H1 (cell line): ENCODE measurements at regions not wholly inside any gene's neighbourhood (a gene's known extent, or its start where the extent isn't known, plus 50 kb on each side); places are given as distances from the start of the nearest gene placed in this dataset.

Source experiments
- CTCF ChIA-PET: fragments of 300-600 bp; sonication (Branson Sonifier 250); formaldehyde crosslinking; loops from one replicate; lab custom pipeline; 2021; ENCODE audit not compliant: partially characterized antibody; lab: Charles Lee
- POLR2A ChIA-PET: fragments of 300-600 bp; sonication (Branson Sonifier 250); formaldehyde crosslinking; loops from one replicate; lab custom pipeline; 2021; ENCODE audit warnings: inconsistent platforms; ENCODE audit not compliant: partially characterized antibody; lab: Charles Lee
- DNase-seq, 2 experiments: peaks; one replicate each; pipeline versions ENCODE4 v3.0.0 to v3.0.0-alpha.2; 2010 to 2022; ENCODE audit warnings: low spot score in 2 of 2, low read depth in 1 of 2, mixed read lengths in 1 of 2
- FAIRE-seq: peaks from 2 replicates; lab custom pipeline; 2011; peaks lifted over from hg19 to GRCh38; lab: Jason Lieb, UNC
- H2AFZ ChIP-seq: 2 replicates; pipeline ENCODE4 v1.8.1; 2012; ENCODE audit warnings: low read length, inconsistent platforms
- H2AK5ac ChIP-seq: 2 replicates; pipeline ENCODE4 v1.6.1; 2013; ENCODE audit warnings: low read depth, low read length
- H2BK120ac ChIP-seq: replicated peaks from 2 replicates; pipeline ENCODE3; 2013; ENCODE audit warnings: low read depth, low read length, inconsistent platforms
- H2BK12ac ChIP-seq: 2 replicates; pipeline ENCODE4 v1.6.1; 2013; ENCODE audit warnings: low read depth, low read length
- H2BK15ac ChIP-seq: 2 replicates; pipeline ENCODE4 v1.6.1; 2013; ENCODE audit warnings: low read length
- H2BK20ac ChIP-seq: 2 replicates; pipeline ENCODE4 v1.6.1; 2013; ENCODE audit warnings: low read length
- H2BK5ac ChIP-seq: 2 replicates; pipeline ENCODE4 v1.6.1; 2013; ENCODE audit warnings: low read depth, low read length
- H3K14ac ChIP-seq: 2 replicates; pipeline ENCODE4 v1.6.1; 2013; ENCODE audit warnings: inconsistent platforms; ENCODE audit not compliant: insufficient read length
- H3K18ac ChIP-seq: 2 replicates; pipeline ENCODE4 v1.6.1; 2013; ENCODE audit warnings: low read length; ENCODE audit errors: extremely low read depth
- H3K23ac ChIP-seq: 2 replicates; pipeline ENCODE4 v1.6.1; 2013; ENCODE audit warnings: inconsistent platforms; ENCODE audit not compliant: insufficient read length
- H3K23me2 ChIP-seq: 2 replicates; pipeline ENCODE4 v1.6.1; 2013; ENCODE audit warnings: low read depth, low read length
- H3K27ac ChIP-seq: 2 replicates; pipeline ENCODE4 v1.6.1; 2011; ENCODE audit warnings: low read depth, low read length, inconsistent platforms
- H3K27me3 ChIP-seq, 4 experiments: replicated peaks in 1 of 4; 1 replicate in 1 of 4; 2 replicates in 3 of 4; pipeline versions ENCODE4 v1.6.1 to v1.8.1; 2011 to 2013; ENCODE audit warnings: low read length in 3 of 4, mild to moderate bottlenecking in 3 of 4, inconsistent platforms in 2 of 4, mixed read lengths in 2 of 4, moderate library complexity in 1 of 4; ENCODE audit not compliant: control insufficient read depth in 3 of 4, insufficient read depth in 3 of 4; ENCODE audit errors: extremely low read depth in 1 of 4
- H3K36me3 ChIP-seq, 4 experiments: 2 replicates each; pipeline versions ENCODE4 v1.6.1 to v1.8.1; 2011 to 2013; ENCODE audit warnings: mild to moderate bottlenecking in 4 of 4, low read length in 3 of 4, moderate library complexity in 2 of 4, control low read depth in 1 of 4, inconsistent platforms in 1 of 4; ENCODE audit not compliant: insufficient read depth in 4 of 4, control insufficient read depth in 2 of 4
- H3K4ac ChIP-seq: replicated peaks from 2 replicates; pipeline ENCODE3; 2013; ENCODE audit warnings: low read length, low read depth, mixed read lengths, inconsistent platforms; ENCODE audit not compliant: insufficient read length
- H3K4me1 ChIP-seq, 4 experiments: replicated peaks in 1 of 4; 1 replicate in 1 of 4; 2 replicates in 3 of 4; pipeline versions ENCODE4 v1.6.1 to v1.8.1; 2011 to 2013; ENCODE audit warnings: low read length in 3 of 4, inconsistent platforms in 2 of 4, mixed read lengths in 1 of 4; ENCODE audit not compliant: insufficient read depth in 4 of 4, control insufficient read depth in 3 of 4
- H3K4me2 ChIP-seq, 2 experiments: 2 replicates each; pipeline versions ENCODE4 v1.6.1 to v1.8.1; 2011 to 2013; ENCODE audit warnings: low read depth in 2 of 2, low read length in 2 of 2, control low read depth in 1 of 2, inconsistent platforms in 1 of 2, mild to moderate bottlenecking in 1 of 2; ENCODE audit not compliant: insufficient read depth in 1 of 2
- H3K4me3 ChIP-seq, 4 experiments: fragments of 200-600, 300-600 bp in 1 of 4; sonication (generic), shearing (Covaris generic), sonication (Bioruptor Twin) in 1 of 4; 2 replicates each; pipeline versions ENCODE4 v1.5.1 to v1.8.1; 2011 to 2016; ENCODE audit warnings: low read length in 4 of 4, low read depth in 3 of 4, control low read depth in 2 of 4, inconsistent platforms in 2 of 4, mild to moderate bottlenecking in 2 of 4, mixed read lengths in 1 of 4, moderate library complexity in 1 of 4; ENCODE audit not compliant: insufficient read depth in 2 of 4; ENCODE audit errors: extremely low read depth in 1 of 4
- H3K56ac ChIP-seq: replicated peaks from 2 replicates; pipeline ENCODE3; 2013; ENCODE audit warnings: low read depth, mild to moderate bottlenecking, mixed read lengths, low read length, inconsistent platforms; ENCODE audit not compliant: insufficient read length
- H3K79me1 ChIP-seq: 2 replicates; pipeline ENCODE4 v1.6.1; 2013; ENCODE audit warnings: low read depth, low read length, control low read depth
- H3K79me2 ChIP-seq, 2 experiments: 2 replicates each; pipeline versions ENCODE4 v1.6.1 to v1.8.1; 2012 to 2013; ENCODE audit warnings: low read length in 2 of 2, mild to moderate bottlenecking in 2 of 2, inconsistent platforms in 1 of 2; ENCODE audit not compliant: insufficient read depth in 2 of 2, control insufficient read depth in 1 of 2
- H3K9ac ChIP-seq, 4 experiments: replicated peaks in 1 of 4; 1 replicate in 1 of 4; 2 replicates in 3 of 4; pipeline versions ENCODE4 v1.6.1 to v1.8.1; 2011 to 2013; ENCODE audit warnings: low read depth in 3 of 4, low read length in 3 of 4, control low read depth in 2 of 4, mild to moderate bottlenecking in 2 of 4, moderate library complexity in 2 of 4, inconsistent platforms in 1 of 4; ENCODE audit errors: extremely low read depth in 1 of 4
- H3K9me3 ChIP-seq, 2 experiments: 2 replicates each; pipeline versions ENCODE4 v1.6.1 to v1.8.1; 2012 to 2013; ENCODE audit warnings: mild to moderate bottlenecking in 2 of 2, moderate library complexity in 2 of 2, control low read depth in 1 of 2, inconsistent platforms in 1 of 2, low read depth in 1 of 2, low read length in 1 of 2, mixed read lengths in 1 of 2; ENCODE audit not compliant: insufficient read depth in 2 of 2
- H4K20me1 ChIP-seq, 2 experiments: replicated peaks in 1 of 2; 2 replicates each; pipeline versions ENCODE3 to v1.8.1; 2011 to 2013; ENCODE audit warnings: inconsistent platforms in 2 of 2, low read length in 2 of 2, mild to moderate bottlenecking in 1 of 2; ENCODE audit not compliant: insufficient read depth in 2 of 2, control insufficient read depth in 1 of 2
- H4K5ac ChIP-seq: 2 replicates; pipeline ENCODE4 v1.6.1; 2013; ENCODE audit warnings: low read length, low read depth, mixed read lengths, inconsistent platforms; ENCODE audit not compliant: insufficient read length
- H4K8ac ChIP-seq: 2 replicates; pipeline ENCODE4 v1.8.0; 2013; ENCODE audit warnings: mild to moderate bottlenecking, moderate library complexity, low read length, inconsistent platforms; ENCODE audit not compliant: insufficient read depth; ENCODE audit errors: extremely low read depth
- H4K91ac ChIP-seq: replicated peaks from 2 replicates; pipeline ENCODE3; 2013; ENCODE audit warnings: low read length, mixed read lengths, inconsistent platforms; ENCODE audit not compliant: insufficient read length
- BCL11A ChIP-seq, 2 experiments: IDR thresholded peaks; one replicate each; pipeline ENCODE4 v1.6.1; 2011; ENCODE audit warnings: low read depth in 2 of 2, low read length in 2 of 2, mild to moderate bottlenecking in 2 of 2
- CBX8 ChIP-seq: fragments of 300-800, 300-1000 bp; sonication (generic); IDR thresholded peaks from 2 replicates; pipeline ENCODE4 v1.7.1; 2016; ENCODE audit warnings: low read depth, low read length, borderline replicate concordance
- CHD1 ChIP-seq: IDR thresholded peaks from 2 replicates; pipeline ENCODE4 v1.6.1; 2012; ENCODE audit warnings: low read depth, low read length, improper control_type of control experiment
- NRF1 ChIP-seq: IDR thresholded peaks from 2 replicates; pipeline ENCODE4 v1.6.1; 2011; ENCODE audit warnings: mild to moderate bottlenecking, low read depth, low read length, improper control_type of control experiment
- PHF8 ChIP-seq: fragments of 200-600 bp; sonication (generic); conservative IDR thresholded peaks from 2 replicates; pipeline ENCODE4 v1.7.1; 2012; ENCODE audit warnings: low read depth, mild to moderate bottlenecking, inconsistent platforms, low read length, moderate library complexity
- RXRA ChIP-seq: IDR thresholded peaks from 2 replicates; pipeline ENCODE4 v1.6.1; 2011; ENCODE audit warnings: low read depth, mild to moderate bottlenecking, low read length, moderate library complexity; ENCODE audit not compliant: insufficient read depth
- SAP30 ChIP-seq: fragments of 300-600 bp; sonication (generic); IDR thresholded peaks from 2 replicates; pipeline ENCODE4 v1.7.1; 2012; ENCODE audit warnings: low read length, moderate library complexity, mild to moderate bottlenecking, inconsistent platforms; ENCODE audit not compliant: insufficient read depth, insufficient replicate concordance
- SIRT6 ChIP-seq: IDR thresholded peaks from one replicate; pipeline ENCODE4 v1.7.1; 2012; ENCODE audit warnings: low read length, inconsistent platforms
- TAF1 ChIP-seq: IDR thresholded peaks from 2 replicates; pipeline ENCODE4 v1.6.1; 2011; ENCODE audit warnings: mild to moderate bottlenecking, low read depth, low read length
- TAF7 ChIP-seq: optimal IDR thresholded peaks from 2 replicates; pipeline ENCODE3; 2011; ENCODE audit warnings: low read depth, mild to moderate bottlenecking, inconsistent platforms, low read length, moderate library complexity, borderline replicate concordance
- WGBS, 2 experiments: shearing (Covaris generic) in 1 of 2; methylation state at CpG; one replicate each; pipeline versions ENCODE4 v1.1.6 to v1.1.7; 2013 to 2015; ENCODE audit warnings: low lambda C conversion rate in 2 of 2, mixed read lengths in 2 of 2, inconsistent platforms in 1 of 2, low coverage in 1 of 2, missing lambda C conversion rate in 1 of 2; ENCODE audit not compliant: insufficient replicate concordance in 2 of 2, insufficient coverage in 1 of 2, insufficient read length in 1 of 2; ENCODE audit errors: extremely low coverage in 1 of 2, missing lambda C conversion rate in 1 of 2; 5-methylcytosine and 5-hydroxymethylcytosine counted together
- TF ChIP-seq, protein P1 (sequence below): IDR thresholded peaks from 2 replicates; pipeline ENCODE4 v1.6.1; 2011; ENCODE audit warnings: low read length, improper control_type of control experiment

DNA sequence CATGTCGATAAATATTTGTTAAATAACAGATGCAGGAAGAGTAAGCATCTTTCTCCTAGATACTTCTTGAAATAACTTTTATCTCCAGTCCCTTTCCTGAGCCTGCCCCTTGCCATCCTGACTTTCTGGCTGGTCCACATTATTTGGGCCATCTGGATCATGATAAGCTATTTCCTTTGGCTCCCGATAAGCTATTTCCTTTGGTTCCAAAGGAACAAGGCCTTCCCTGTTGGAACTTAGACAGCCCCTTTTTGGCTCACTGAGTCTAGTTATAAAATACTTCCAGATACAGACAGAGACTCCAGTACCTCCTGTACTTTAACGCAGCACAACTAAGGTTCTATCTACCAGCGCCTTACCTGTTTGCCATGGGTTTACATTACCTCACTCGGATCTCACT lies 205.3 kb upstream of the CCDC150 start:
- Histone ChIP-seq H3K23ac (no peak overlapping the region), H2BK12ac (no peak overlapping the region), H2AK5ac (no peak overlapping the region), H2BK120ac (no peak overlapping the region), H3K79me2 (no peaks in the 10 kb centered on the region), H3K79me1 (no peaks in the 10 kb centered on the region), H4K91ac (no peak overlapping the region), H3K9me3 (no peaks in the 10 kb centered on the region), H3K27ac (no peak overlapping the region), H3K56ac (no peak overlapping the region), H3K36me3 (no peaks in the 10 kb centered on the region), H3K4me2 (no peak overlapping the region), H3K4ac (no peak overlapping the region), H3K4me3 (no peak overlapping the region), H3K4me1 (no peaks in the 10 kb centered on the region), H4K20me1 (no peaks in the 10 kb centered on the region), H3K27me3 (no peaks in the 10 kb centered on the region), H3K14ac (no peak overlapping the region), H3K18ac (no peak overlapping the region), H3K23me2 (no peaks in the 10 kb centered on the region), H3K9ac (no peak overlapping the region), H4K5ac (no peak overlapping the region), H2AFZ (no peak overlapping the region), H2BK5ac (no peak overlapping the region), H2BK20ac (no peak overlapping the region), H2BK15ac (no peak overlapping the region), H4K8ac (no peak overlapping the region)
- ChIA-PET CTCF (interaction anchor here (0.5 to 3.7 kb wide), 10 partner anchors 11 to 866 kb away, joined by 3 to 30 read pairs (median 3); partner anchors contain the start of gene DNAH7), POLR2A (no interaction called here)
- FAIRE-seq: no peak
- WGBS, 2 experiments: 91% methylated on average over 5 of the region's 5 CpGs; no CpG with 5 or more reads in 1 of the 2 experiments
- no peak for DNase-seq
- no peak for TF ChIP-seq NRF1
- no peak for TF ChIP-seq SAP30
- TF ChIP-seq SIRT6: no peak
- TF ChIP-seq CBX8: no peak
- TF ChIP-seq, protein P1, sequence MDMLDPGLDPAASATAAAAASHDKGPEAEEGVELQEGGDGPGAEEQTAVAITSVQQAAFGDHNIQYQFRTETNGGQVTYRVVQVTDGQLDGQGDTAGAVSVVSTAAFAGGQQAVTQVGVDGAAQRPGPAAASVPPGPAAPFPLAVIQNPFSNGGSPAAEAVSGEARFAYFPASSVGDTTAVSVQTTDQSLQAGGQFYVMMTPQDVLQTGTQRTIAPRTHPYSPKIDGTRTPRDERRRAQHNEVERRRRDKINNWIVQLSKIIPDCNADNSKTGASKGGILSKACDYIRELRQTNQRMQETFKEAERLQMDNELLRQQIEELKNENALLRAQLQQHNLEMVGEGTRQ: no peak
- no peak for TF ChIP-seq RXRA
- TF ChIP-seq TAF7: no peak
- TF ChIP-seq TAF1: no peak
- TF ChIP-seq PHF8: no peak
- no peak for TF ChIP-seq CHD1
- no peak for TF ChIP-seq BCL11A (IDR thresholded peaks at IDR 0.05; ENCODE audit: low read depth in 2 of 2, low read length in 2 of 2)
